ENCODE measurements at regions not wholly inside any gene's neighbourhood (a gene's known extent, or its start where the extent isn't known, plus 50 kb on each side); places are given as distances from the start of the nearest gene placed in this dataset.

DNA sequence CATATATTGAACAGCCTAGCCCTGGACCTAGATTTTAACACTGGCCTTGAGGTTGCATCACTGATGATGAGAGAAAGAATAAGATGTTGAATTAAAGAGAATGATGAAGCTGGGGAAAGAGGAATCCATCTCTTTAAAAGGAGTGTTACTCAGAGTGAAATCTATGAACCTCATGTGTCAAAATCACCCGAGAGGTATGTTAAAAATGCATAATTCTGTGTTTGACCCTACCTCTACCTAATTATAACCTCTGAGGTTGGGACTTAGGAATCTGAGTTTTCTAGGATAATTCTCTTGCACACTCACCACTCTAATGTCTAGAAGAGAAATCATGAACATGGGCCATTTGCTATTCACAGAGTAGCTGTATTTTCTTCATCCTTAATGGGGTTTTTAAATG lies 479.4 kb downstream of the ENC1 start:
- FAIRE-seq (no peak), DNase-seq (ENCODE audit: low read depth, low spot score) (no peak), ATAC-seq (no peak)
- no peak overlapping the region for H2AFZ ChIP-seq (ENCODE audit: control insufficient read depth, low read depth, low read length)
- H3K79me2 ChIP-seq (ENCODE audit: control insufficient read depth, insufficient read depth, low read length), result no peaks in the 10 kb centered on the region
- no peak overlapping the region for H3K4me2 ChIP-seq (ENCODE audit: control insufficient read depth, insufficient read depth)
- no peaks in the 10 kb centered on the region for H3K27me3 ChIP-seq (replicated peaks in 1 of 2; ENCODE audit: control insufficient read depth in 2 of 2, insufficient read depth in 2 of 2, low read length in 1 of 2)
- no peaks in the 10 kb centered on the region for H3K4me1 ChIP-seq (ENCODE audit: control insufficient read depth, insufficient read depth, low read length)
- no peaks in the 10 kb centered on the region for H3K9me3 ChIP-seq (replicated peaks; ENCODE audit: control insufficient read depth, insufficient read depth, low read length)
- no TSS peak for BruUV-seq (replicated peaks)
- H3K36me3 ChIP-seq (ENCODE audit: control insufficient read depth in 2 of 2, insufficient read depth in 2 of 2, low read length in 1 of 2), result no peaks in the 10 kb centered on the region
- H3K9ac ChIP-seq (ENCODE audit: control insufficient read depth, insufficient read depth, low read length), result no peak overlapping the region
- no peak overlapping the region for H3K4me3 ChIP-seq
- CTCF ChIA-PET, result interaction anchor here (1.4 to 1.7 kb wide), 2 partner anchors 10 to 481 kb away, joined by 4 read pairs; no protein-coding TSS in a partner anchor
- RAD21 ChIA-PET (ENCODE audit: unreplicated experiment), result no interaction called here
- H3K27ac ChIP-seq (ENCODE audit: control insufficient read depth, insufficient read depth), result no peak overlapping the region
- intact Hi-C loops (cut with micrococcal nuclease; ENCODE audit: unreplicated experiment) (no loop called here), in situ Hi-C loops (cut with MboI) (no loop called here)
- no peak for TF ChIP-seq JUNB (IDR thresholded peaks at IDR 0.05)
- SMC1A ChIA-PET (ENCODE audit: uncharacterized antibody, unreplicated experiment), result interaction anchor here (1.8 kb wide), 1 partner anchor 43 kb away, joined by 3 read pairs; no protein-coding TSS in a partner anchor
- H4K20me1 ChIP-seq (ENCODE audit: control insufficient read depth, insufficient read depth), result no peaks in the 10 kb centered on the region
- POLR2A ChIA-PET, result no interaction called here
- 13% methylated on average over 1 of the region's 1 CpG for WGBS (ENCODE audit: insufficient coverage, insufficient replicate concordance, low lambda C conversion rate, missing lambda C conversion rate)

GRCh38 chr5:74156728-74157383 lies 483.7 kb downstream of the ENC1 start:
- FAIRE-seq (peak; percentile 13), ATAC-seq (no peak), DNase-seq (ENCODE audit: low read depth, low spot score) (no peak)
- Histone ChIP-seq H3K9me3 (replicated peaks; ENCODE audit: control insufficient read depth, insufficient read depth, low read length) (no peaks in the 10 kb centered on the region), H3K4me3 (no peak overlapping the region), H3K9ac (ENCODE audit: control insufficient read depth, insufficient read depth, low read length) (no peak overlapping the region), H3K4me1 (ENCODE audit: control insufficient read depth, insufficient read depth, low read length) (no peaks in the 10 kb centered on the region), H3K27ac (ENCODE audit: control insufficient read depth, insufficient read depth) (no peak overlapping the region), H2AFZ (ENCODE audit: control insufficient read depth, low read depth, low read length) (no peak overlapping the region), H3K79me2 (ENCODE audit: control insufficient read depth, insufficient read depth, low read length) (no peaks in the 10 kb centered on the region), H3K36me3 (ENCODE audit: control insufficient read depth in 2 of 2, insufficient read depth in 2 of 2, low read length in 1 of 2) (no peaks in the 10 kb centered on the region), H3K27me3 (replicated peaks in 1 of 2; ENCODE audit: control insufficient read depth in 2 of 2, insufficient read depth in 2 of 2, low read length in 1 of 2) (no peaks in the 10 kb centered on the region), H3K4me2 (ENCODE audit: control insufficient read depth, insufficient read depth) (no peak overlapping the region), H4K20me1 (ENCODE audit: control insufficient read depth, insufficient read depth) (no peaks in the 10 kb centered on the region)
- ChIA-PET SMC1A (ENCODE audit: uncharacterized antibody, unreplicated experiment) (interaction anchor here (1.4 kb wide), 1 partner anchor 18 kb away, joined by 3 read pairs; no protein-coding TSS in a partner anchor), CTCF (no interaction called here), RAD21 (ENCODE audit: unreplicated experiment) (interaction anchor here (0.8 kb wide), 1 partner anchor 46 kb away, joined by 3 read pairs; no protein-coding TSS in a partner anchor), POLR2A (no interaction called here)
- BruUV-seq (replicated peaks), result no TSS peak
- in situ Hi-C loops (cut with MboI) (no loop called here), intact Hi-C loops (cut with micrococcal nuclease; ENCODE audit: unreplicated experiment) (no loop called here)
- TF ChIP-seq MLLT1 (IDR thresholded peaks at IDR 0.05) (no peak), SRF (IDR thresholded peaks at IDR 0.05; ENCODE audit: low read depth in 2 of 2, low read length in 2 of 2) (peak in 1 of 2 experiments; percentile 53; a peak in 1 of 4 replicates), NFYB (IDR thresholded peaks at IDR 0.05; ENCODE audit: insufficient read depth, low read depth, low read length) (no peak)
- WGBS (ENCODE audit: insufficient coverage, insufficient replicate concordance, low lambda C conversion rate, missing lambda C conversion rate), result 16% methylated on average over 3 of the region's 3 CpGs
